Esophagus squamous epithelium (tissue), 5 donors: ENCODE measurements at regions not wholly inside any gene's neighbourhood (a gene's known extent, or its start where the extent isn't known, plus 50 kb on each side); places are given as distances from the start of the nearest gene placed in this dataset.
"Not testable (repeated sequence)": the region's sequence is repeated elsewhere in the genome, so short reads cannot be mapped to it uniquely, and the experiment has no call there.

Source experiments
- DNase-seq: peaks from one replicate; lab custom pipeline; 2025; lab: John Stamatoyannopoulos, UW
- H3K27ac ChIP-seq, 4 donors: fragments of 200-600 bp; sonication (generic); one replicate each; pipeline ENCODE4 v1.5.1; 2016 to 2019; ENCODE audit warnings: mild to moderate bottlenecking in 1 of 4
- H3K27me3 ChIP-seq, 4 donors: fragments of 200-600 bp; sonication (generic); 1 replicate in 3 of 4; 2 replicates in 1 of 4; pipeline versions ENCODE4 v1.5.1 to v1.6.0; 2017 to 2021; ENCODE audit warnings: antibody characterized with exemption in 1 of 4
- H3K36me3 ChIP-seq, 3 donors: fragments of 200-600 bp; sonication (generic); one replicate each; pipeline ENCODE4 v1.5.1; 2016 to 2019
- H3K4me1 ChIP-seq, 3 donors: fragments of 200-600 bp; sonication (generic); one replicate each; pipeline ENCODE4 v1.5.1; 2017 to 2019
- H3K4me3 ChIP-seq, 4 donors: fragments of 200-600 bp; sonication (generic); 1 replicate in 3 of 4; 2 replicates in 1 of 4; pipeline ENCODE4 v1.5.1; 2016 to 2019; ENCODE audit warnings: mild to moderate bottlenecking in 2 of 4, moderate library complexity in 1 of 4
- H3K9me3 ChIP-seq, 3 donors: fragments of 200-600 bp; sonication (generic); one replicate each; pipeline ENCODE4 v1.5.1; 2016 to 2019
- POLR2A ChIP-seq, 4 donors: fragments of 450-650 bp; IDR thresholded peaks; one replicate each; pipeline ENCODE4 v1.6.1; 2017; ENCODE audit warnings: antibody characterized with exemption in 4 of 4, mild to moderate bottlenecking in 4 of 4, moderate library complexity in 3 of 4
- WGBS, 2 donors: methylation state at CpG; one replicate each; pipeline ENCODE4 v1.1.5; 2018; 5-methylcytosine and 5-hydroxymethylcytosine counted together
- intact Hi-C: fragments of 100-400 bp; cut with DNase I; formaldehyde crosslinking; loops from one replicate; pipeline ENCODE4 v1.15.0; 2022
- TF ChIP-seq, protein P1 (sequence below), 6 experiments: fragments of 450-650 bp in 4 of 6; fragments of 200-600 bp in 2 of 6; sonication (generic) in 2 of 6; IDR thresholded peaks; one replicate each; pipeline ENCODE4 v1.5.1; 2016 to 2019; ENCODE audit warnings: antibody characterized with exemption in 6 of 6, mild to moderate bottlenecking in 4 of 6, moderate library complexity in 4 of 6
- donor health status: DM: yes; HTN: yes; CAD: no.

DNA sequence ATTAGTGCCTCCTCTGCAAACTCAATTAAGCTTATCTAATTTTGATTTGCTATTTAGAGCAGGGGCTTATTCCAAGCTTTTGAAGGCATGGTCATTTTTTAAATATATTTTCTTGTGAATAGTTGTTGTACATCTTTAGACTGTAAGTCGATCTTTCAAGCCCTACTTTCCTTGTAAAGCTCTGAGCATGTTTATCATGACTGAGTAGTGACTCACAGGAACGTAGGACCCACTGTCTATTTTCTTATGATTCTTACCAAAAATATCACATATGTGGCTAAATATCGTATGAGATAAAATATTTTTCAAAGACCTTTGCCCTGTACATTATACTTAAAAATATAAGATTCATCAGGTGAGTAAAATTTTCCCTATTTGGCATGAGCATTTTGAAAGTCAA is 440.4 kb upstream of the GRIN3A start:
- Histone ChIP-seq H3K27me3 (no peaks in the 10 kb centered on the region), H3K36me3 (no peaks in the 10 kb centered on the region), H3K4me3 (no peak overlapping the region), H3K9me3 (peaks cover 0 to 10% (median 9%) of the 10 kb centered on the region in 3 donors), H3K27ac (no peak overlapping the region), H3K4me1 (no peaks in the 10 kb centered on the region)
- WGBS, 2 donors, result 44 to 49% methylated on average over 3 of the region's 3 CpGs
- TF ChIP-seq, protein P1, sequence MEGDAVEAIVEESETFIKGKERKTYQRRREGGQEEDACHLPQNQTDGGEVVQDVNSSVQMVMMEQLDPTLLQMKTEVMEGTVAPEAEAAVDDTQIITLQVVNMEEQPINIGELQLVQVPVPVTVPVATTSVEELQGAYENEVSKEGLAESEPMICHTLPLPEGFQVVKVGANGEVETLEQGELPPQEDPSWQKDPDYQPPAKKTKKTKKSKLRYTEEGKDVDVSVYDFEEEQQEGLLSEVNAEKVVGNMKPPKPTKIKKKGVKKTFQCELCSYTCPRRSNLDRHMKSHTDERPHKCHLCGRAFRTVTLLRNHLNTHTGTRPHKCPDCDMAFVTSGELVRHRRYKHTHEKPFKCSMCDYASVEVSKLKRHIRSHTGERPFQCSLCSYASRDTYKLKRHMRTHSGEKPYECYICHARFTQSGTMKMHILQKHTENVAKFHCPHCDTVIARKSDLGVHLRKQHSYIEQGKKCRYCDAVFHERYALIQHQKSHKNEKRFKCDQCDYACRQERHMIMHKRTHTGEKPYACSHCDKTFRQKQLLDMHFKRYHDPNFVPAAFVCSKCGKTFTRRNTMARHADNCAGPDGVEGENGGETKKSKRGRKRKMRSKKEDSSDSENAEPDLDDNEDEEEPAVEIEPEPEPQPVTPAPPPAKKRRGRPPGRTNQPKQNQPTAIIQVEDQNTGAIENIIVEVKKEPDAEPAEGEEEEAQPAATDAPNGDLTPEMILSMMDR (IDR thresholded peaks at IDR 0.05), result no peak
- no peak for TF ChIP-seq POLR2A (IDR thresholded peaks at IDR 0.05)
- intact Hi-C loops, result no loop called here
- no peak for DNase-seq

DNA sequence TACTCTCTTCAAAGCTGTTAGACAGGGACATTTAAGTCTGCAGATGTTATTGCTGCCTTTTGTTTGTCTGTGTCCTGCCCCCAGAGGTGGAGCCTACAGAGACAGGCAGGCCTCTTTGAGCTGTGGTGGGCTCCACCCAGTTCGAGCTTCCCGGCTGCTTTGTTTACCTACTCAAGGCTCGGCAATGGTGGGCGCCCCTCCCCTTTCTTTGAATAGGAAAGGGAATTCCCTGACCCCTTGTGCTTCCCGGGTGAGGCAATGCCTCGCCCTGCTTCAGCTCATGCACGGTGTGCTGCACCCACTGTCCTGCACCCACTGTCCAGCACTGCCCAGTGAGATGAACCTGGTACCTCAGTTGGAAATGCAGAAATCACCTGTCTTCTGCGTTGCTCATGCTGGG is 435.8 kb upstream of the GRIN3A start:
- intact Hi-C loops, H3K4me3 ChIP-seq, H3K36me3 ChIP-seq, H3K4me1 ChIP-seq, DNase-seq, H3K9me3 ChIP-seq, H3K27ac ChIP-seq, H3K27me3 ChIP-seq: not testable (repeated sequence)
- WGBS, 2 donors, result 62 to 98% methylated on average over 6 to 7 of the region's 8 CpGs

DNA sequence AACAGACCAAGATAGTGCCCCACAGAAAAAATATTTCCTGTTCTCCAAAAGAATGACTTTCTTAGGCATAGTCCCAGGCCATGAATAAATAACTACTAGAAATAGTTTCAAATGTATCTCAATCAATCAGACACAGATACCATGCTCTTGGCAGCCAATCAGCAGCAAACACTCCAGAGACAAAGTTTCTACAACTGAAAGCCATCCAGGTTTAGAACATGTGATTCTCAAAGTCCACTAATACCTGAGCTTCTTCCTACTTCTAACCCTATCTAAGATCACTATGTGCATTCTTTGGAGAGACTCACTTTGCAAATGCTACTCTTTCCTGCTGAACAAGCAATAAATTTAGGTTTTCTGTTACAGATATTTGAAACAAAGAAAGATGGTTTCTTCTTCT is 425.8 kb upstream of the GRIN3A start:
- Histone ChIP-seq H3K4me3 (no peak overlapping the region), H3K27ac (no peak overlapping the region), H3K9me3 (no peaks in the 10 kb centered on the region), H3K36me3 (no peaks in the 10 kb centered on the region), H3K27me3 (no peaks in the 10 kb centered on the region), H3K4me1 (no peaks in the 10 kb centered on the region)
- no peak for TF ChIP-seq POLR2A (IDR thresholded peaks at IDR 0.05)
- TF ChIP-seq, protein P1 (IDR thresholded peaks at IDR 0.05), result no peak
- DNase-seq, result no peak
- intact Hi-C loops, result no loop called here

DNA sequence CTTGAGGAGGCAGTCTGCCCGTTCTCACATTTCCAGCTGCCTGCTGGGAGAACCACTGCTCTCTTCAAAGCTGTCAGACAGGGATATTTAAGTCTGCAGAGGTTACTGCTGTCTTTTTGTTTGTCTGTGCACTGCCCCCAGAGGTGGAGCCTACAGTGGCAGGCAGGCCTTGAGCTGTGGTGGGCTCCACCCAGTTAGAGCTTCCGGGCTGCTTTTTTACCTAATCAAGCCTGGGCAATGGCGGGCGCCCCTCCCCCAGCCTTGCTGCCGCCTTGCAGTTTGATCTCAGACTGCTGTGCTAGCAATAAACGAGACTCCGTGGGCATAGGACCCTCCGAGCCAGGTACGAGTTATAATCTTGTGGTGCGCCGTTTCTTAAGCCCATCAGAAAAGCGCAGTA is 414.6 kb upstream of the GRIN3A start:
- H3K27ac ChIP-seq, DNase-seq, intact Hi-C loops, H3K4me1 ChIP-seq, H3K4me3 ChIP-seq, H3K27me3 ChIP-seq, H3K36me3 ChIP-seq: not testable (repeated sequence)
- peaks cover 0 to 16% (median 0%) of the 10 kb centered on the region in 3 donors for H3K9me3 ChIP-seq
- WGBS, 2 donors, result 69 to 80% methylated on average over 5 to 9 of the region's 12 CpGs

DNA sequence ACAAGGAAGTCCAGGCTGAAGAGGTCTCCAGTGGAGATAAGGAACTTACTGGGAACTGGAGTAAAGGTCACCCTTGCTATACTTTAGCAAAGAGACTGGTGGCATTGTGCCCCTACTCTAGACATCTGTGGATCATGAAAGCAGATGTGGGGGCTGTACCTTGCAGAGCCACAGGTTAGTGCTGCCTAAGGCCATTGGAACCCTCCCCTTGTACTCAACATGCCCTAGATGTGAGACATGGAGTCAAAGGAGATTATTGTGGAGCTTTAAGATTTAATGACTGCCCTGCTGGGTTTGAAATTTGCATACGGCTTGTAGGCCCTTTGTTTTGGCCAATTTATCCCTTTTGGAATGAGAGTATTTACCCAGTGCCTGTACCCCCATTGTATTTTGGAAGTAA is 397.3 kb upstream of the GRIN3A start:
- no peak for DNase-seq
- Histone ChIP-seq H3K9me3 (peaks cover 0 to 8% (median 0%) of the 10 kb centered on the region in 3 donors), H3K27me3 (no peaks in the 10 kb centered on the region), H3K27ac (no peak overlapping the region), H3K4me3 (no peak overlapping the region), H3K4me1 (no peaks in the 10 kb centered on the region), H3K36me3 (no peaks in the 10 kb centered on the region)
- intact Hi-C loops, result no loop called here
- TF ChIP-seq, protein P1 (IDR thresholded peaks at IDR 0.05), result no peak
- no peak for TF ChIP-seq POLR2A (IDR thresholded peaks at IDR 0.05)
- 62% methylated on average over 1 of the region's 1 CpG; no CpG with 5 or more reads in 1 of the 2 donors for WGBS, 2 donors

DNA sequence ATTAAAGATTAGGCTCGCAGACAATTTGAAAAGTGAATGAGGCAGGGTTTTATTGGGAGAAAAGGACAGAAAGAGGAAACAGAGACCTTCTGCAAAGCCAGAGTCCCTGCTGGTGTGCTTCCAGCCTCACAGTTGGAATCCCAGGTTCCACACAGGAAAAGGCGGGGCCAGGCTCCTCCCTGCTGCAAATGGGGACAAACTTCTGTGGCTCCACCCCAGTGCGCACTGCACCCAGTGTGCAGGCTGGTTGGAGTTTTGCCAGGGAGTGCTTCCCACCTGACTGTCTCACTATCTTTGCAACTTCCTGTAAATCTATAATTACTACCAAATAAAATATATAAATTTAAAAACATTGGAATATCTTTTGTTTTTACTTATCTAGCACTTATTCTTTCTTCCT is 386.0 kb upstream of the GRIN3A start:
- Histone ChIP-seq H3K4me1 (no peaks in the 10 kb centered on the region), H3K27me3 (no peaks in the 10 kb centered on the region), H3K36me3 (no peaks in the 10 kb centered on the region), H3K27ac (no peak overlapping the region), H3K4me3 (no peak overlapping the region), H3K9me3 (peaks cover 0 to 6% (median 0%) of the 10 kb centered on the region in 3 donors)
- no peak for DNase-seq
- intact Hi-C loops, result no loop called here
- TF ChIP-seq POLR2A (IDR thresholded peaks at IDR 0.05), result no peak
- TF ChIP-seq, protein P1 (IDR thresholded peaks at IDR 0.05), result no peak
- WGBS, 2 donors, result 67 to 72% methylated on average over 3 of the region's 3 CpGs
